ENCODE measurements at regions not wholly inside any gene's neighbourhood (a gene's known extent, or its start where the extent isn't known, plus 50 kb on each side); places are given as distances from the start of the nearest gene placed in this dataset.

DNA sequence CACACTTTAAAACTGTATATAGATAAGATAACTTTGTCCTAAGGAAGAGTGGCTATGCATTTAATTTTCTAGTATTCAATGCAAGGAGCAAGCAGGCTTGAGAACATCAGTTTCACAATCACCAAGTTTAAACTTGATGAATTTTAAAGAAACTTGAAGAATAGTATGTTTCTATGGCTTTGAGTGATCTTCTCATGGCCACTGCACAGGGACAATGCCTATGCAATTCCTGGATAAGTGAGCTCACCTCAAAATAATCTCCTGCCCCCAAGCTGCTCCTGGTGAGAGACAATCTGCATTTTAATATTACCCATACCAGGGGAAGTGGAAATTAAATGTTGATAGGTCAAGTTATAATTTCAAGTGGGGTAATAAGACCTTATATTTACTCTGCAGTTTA is 376.6 kb upstream of the CBLB start:
- no peaks in the 10 kb centered on the region for H3K36me3 ChIP-seq
- no peak for DNase-seq
- TF ChIP-seq POLR2A (IDR thresholded peaks at IDR 0.05) = no peak
- TF ChIP-seq, protein P1, sequence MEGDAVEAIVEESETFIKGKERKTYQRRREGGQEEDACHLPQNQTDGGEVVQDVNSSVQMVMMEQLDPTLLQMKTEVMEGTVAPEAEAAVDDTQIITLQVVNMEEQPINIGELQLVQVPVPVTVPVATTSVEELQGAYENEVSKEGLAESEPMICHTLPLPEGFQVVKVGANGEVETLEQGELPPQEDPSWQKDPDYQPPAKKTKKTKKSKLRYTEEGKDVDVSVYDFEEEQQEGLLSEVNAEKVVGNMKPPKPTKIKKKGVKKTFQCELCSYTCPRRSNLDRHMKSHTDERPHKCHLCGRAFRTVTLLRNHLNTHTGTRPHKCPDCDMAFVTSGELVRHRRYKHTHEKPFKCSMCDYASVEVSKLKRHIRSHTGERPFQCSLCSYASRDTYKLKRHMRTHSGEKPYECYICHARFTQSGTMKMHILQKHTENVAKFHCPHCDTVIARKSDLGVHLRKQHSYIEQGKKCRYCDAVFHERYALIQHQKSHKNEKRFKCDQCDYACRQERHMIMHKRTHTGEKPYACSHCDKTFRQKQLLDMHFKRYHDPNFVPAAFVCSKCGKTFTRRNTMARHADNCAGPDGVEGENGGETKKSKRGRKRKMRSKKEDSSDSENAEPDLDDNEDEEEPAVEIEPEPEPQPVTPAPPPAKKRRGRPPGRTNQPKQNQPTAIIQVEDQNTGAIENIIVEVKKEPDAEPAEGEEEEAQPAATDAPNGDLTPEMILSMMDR (IDR thresholded peaks at IDR 0.05) = no peak
- no peak overlapping the region for H3K4me3 ChIP-seq (replicated peaks in 1 of 3)
- intact Hi-C loops (cut with DNase I) = no loop called here
- no peaks in the 10 kb centered on the region for H3K4me1 ChIP-seq
- no peak overlapping the region for H3K27ac ChIP-seq
- H3K9me3 ChIP-seq = no peaks in the 10 kb centered on the region
- H3K27me3 ChIP-seq = no peaks in the 10 kb centered on the region

DNA sequence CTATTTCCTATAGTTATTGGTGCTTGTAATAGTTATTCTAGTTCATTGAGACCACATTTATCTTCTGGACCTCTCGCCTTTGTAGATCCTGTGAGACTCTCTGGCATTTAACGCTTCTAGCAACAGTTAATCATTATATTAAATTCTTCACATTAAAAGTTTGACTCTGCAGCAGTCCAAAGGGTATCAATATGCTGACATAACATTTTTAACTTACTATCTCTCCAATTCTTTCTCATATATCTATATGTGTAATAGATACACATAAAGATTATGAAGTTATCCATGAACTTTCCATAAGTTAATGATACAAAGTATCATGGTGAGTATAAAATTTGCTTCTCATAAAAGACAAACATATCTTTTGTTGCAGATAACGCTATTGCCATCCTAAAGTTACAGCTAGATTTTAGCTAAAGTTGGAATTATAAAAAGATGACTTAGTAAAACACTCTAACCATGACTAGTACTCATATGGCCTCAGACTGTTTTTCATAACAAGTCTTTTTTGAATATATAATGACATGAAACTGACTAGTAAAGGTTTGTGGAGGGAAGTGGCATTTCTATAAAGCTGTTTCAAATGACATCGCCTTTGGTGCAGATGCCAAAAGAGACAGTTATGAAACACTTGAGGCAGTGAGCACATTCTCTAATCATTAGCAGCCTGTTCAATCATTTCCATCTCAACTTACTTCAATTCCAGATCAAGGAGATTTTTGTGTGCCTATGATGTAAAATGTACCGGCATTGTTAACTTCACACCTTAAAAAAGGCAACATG is 379.3 kb upstream of the CBLB start:
- no peaks in the 10 kb centered on the region for H3K36me3 ChIP-seq
- H3K27ac ChIP-seq = no peak overlapping the region
- no peaks in the 10 kb centered on the region for H3K9me3 ChIP-seq
- no peaks in the 10 kb centered on the region for H3K27me3 ChIP-seq
- H3K4me3 ChIP-seq (replicated peaks in 1 of 3) = no peak overlapping the region
- WGBS, 2 donors = 82 to 94% methylated on average over 5 of the region's 5 CpGs
- no peak for DNase-seq
- intact Hi-C loops (cut with DNase I) = no loop called here
- H3K4me1 ChIP-seq = no peaks in the 10 kb centered on the region
- no peak for TF ChIP-seq POLR2A (IDR thresholded peaks at IDR 0.05)
- TF ChIP-seq, protein P1 (IDR thresholded peaks at IDR 0.05) = no peak

DNA sequence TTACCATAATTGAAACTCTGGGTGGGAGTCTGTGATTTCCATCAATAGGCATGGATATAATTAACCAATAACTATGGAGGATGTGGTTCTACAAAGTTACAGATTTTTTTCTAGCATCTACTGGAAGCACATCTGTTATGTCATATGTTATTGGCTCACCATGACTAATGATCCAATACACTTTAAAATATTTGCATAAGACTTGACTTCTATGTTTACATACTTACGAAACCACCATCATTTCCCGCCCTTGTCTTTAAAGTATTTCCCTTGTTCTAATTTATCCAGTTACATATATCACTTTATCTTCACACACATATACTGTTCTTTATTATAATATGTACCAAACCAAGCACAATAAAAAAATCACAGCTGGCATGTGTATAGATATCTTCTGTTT is 380.3 kb upstream of the CBLB start:
- intact Hi-C loops (cut with DNase I) = no loop called here
- Histone ChIP-seq H3K9me3 (no peaks in the 10 kb centered on the region), H3K36me3 (no peaks in the 10 kb centered on the region), H3K4me1 (no peaks in the 10 kb centered on the region), H3K27ac (no peak overlapping the region), H3K27me3 (no peaks in the 10 kb centered on the region), H3K4me3 (replicated peaks in 1 of 3) (no peak overlapping the region)
- 97 to 99% methylated on average over 2 of the region's 2 CpGs for WGBS, 2 donors
- no peak for TF ChIP-seq POLR2A (IDR thresholded peaks at IDR 0.05)
- TF ChIP-seq, protein P1 (IDR thresholded peaks at IDR 0.05) = no peak
- no peak for DNase-seq

DNA sequence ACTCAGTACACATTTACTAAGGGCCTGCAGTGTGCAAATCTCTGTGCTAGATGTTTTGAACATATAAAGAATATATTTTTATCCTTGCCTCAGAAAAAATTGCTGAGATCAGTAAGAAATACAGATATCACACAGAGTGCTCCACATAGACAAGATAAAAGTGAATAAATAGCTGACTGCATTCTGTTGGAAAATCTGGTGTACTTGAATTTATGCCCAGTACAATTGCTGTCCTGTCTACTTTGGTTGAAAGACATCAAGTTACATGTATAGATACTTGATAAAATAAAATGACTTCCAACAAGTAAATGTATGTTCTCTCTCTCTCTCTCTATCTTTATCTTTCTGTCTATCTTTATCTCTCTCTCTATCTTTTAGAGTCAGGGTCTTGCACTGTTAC is 381.2 kb upstream of the CBLB start:
- no peaks in the 10 kb centered on the region for H3K4me1 ChIP-seq
- H3K27ac ChIP-seq = no peak overlapping the region
- H3K27me3 ChIP-seq = no peaks in the 10 kb centered on the region
- no peak for TF ChIP-seq POLR2A (IDR thresholded peaks at IDR 0.05)
- TF ChIP-seq, protein P1 (IDR thresholded peaks at IDR 0.05) = no peak
- no peaks in the 10 kb centered on the region for H3K36me3 ChIP-seq
- intact Hi-C loops (cut with DNase I) = no loop called here
- DNase-seq = no peak
- no peaks in the 10 kb centered on the region for H3K9me3 ChIP-seq
- no peak overlapping the region for H3K4me3 ChIP-seq (replicated peaks in 1 of 3)

DNA sequence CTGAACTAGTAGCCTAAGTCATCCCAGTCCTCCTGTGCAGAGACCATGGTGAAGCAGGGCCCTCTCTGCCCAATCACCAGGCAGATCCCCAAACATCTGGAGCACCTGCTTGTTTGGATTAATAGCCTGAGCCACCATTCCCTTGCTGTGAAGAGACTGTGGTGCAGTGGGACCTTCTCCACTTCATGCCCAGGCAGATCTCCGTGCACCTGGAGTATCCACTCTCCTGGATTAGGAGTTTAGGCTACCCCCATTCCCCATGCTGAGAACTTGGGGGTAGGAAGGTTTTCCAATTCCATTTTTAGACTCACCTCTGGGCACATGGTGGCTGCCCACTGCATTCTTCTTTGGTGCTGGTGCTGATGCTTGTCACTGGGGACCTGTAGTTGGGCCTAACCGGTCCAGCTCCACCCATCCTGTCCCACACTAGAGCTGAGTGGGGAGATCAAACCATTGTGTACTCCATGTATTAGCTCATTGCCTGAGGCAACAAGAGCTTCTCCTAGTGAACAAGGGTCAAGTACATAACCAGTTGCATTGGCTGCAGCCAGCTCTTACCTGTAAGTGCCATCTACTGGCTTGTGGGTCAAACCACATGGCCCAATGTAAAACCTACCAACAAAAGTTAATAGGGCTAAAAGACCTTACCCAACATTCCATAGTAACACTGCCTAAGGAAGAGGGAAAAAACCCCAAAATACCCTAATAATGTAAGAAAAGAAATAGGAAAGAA is 382.5 kb upstream of the CBLB start:
- TF ChIP-seq, protein P1 (IDR thresholded peaks at IDR 0.05) = no peak
- TF ChIP-seq POLR2A (IDR thresholded peaks at IDR 0.05) = no peak
- H3K9me3 ChIP-seq = no peaks in the 10 kb centered on the region
- H3K27ac ChIP-seq = no peak overlapping the region
- intact Hi-C loops (cut with DNase I) = no loop called here
- H3K27me3 ChIP-seq = no peaks in the 10 kb centered on the region
- no peak for DNase-seq
- H3K36me3 ChIP-seq = no peaks in the 10 kb centered on the region
- H3K4me3 ChIP-seq (replicated peaks in 1 of 3) = no peak overlapping the region
- WGBS, 2 donors = 100% methylated on average over 1 to 2 of the region's 2 CpGs
- no peaks in the 10 kb centered on the region for H3K4me1 ChIP-seq
